Keratinocyte (primary cell): ENCODE measurements at regions not wholly inside any gene's neighbourhood (a gene's known extent, or its start where the extent isn't known, plus 50 kb on each side); places are given as distances from the start of the nearest gene placed in this dataset.

ENCODE experiments used
- DNase-seq: peaks from one replicate; pipeline ENCODE4 v3.0.0-alpha.2; 2011; ENCODE audit warnings: low read depth, missing footprints, low spot score
- FAIRE-seq: peaks from 2 replicates; lab custom pipeline; 2011; peaks lifted over from hg19 to GRCh38; lab: Jason Lieb, UNC
- H2AFZ ChIP-seq: 2 replicates; pipeline ENCODE4 v1.6.0; 2012; ENCODE audit warnings: low read length, control low read depth, inconsistent platforms; ENCODE audit not compliant: control insufficient read depth
- H3K27ac ChIP-seq: 2 replicates; pipeline ENCODE4 v1.5.1; 2011; ENCODE audit warnings: low read length; ENCODE audit not compliant: control insufficient read depth, insufficient read depth
- H3K27me3 ChIP-seq: 3 replicates; pipeline ENCODE4 v1.6.0; 2011; ENCODE audit warnings: low read length; ENCODE audit not compliant: control insufficient read depth, insufficient read depth; ENCODE audit errors: extremely low read depth
- H3K36me3 ChIP-seq, 2 experiments: 2 replicates in 1 of 2; 3 replicates in 1 of 2; pipeline ENCODE4 v1.5.1; 2011; ENCODE audit warnings: low read length in 2 of 2, mild to moderate bottlenecking in 1 of 2; ENCODE audit not compliant: control insufficient read depth in 2 of 2, insufficient read depth in 2 of 2; ENCODE audit errors: extremely low read depth in 1 of 2
- H3K4me1 ChIP-seq: 3 replicates; pipeline ENCODE4 v1.5.1; 2011; ENCODE audit warnings: low read length; ENCODE audit not compliant: control insufficient read depth, insufficient read depth; ENCODE audit errors: extremely low read depth
- H3K4me2 ChIP-seq: 3 replicates; pipeline ENCODE4 v1.6.0; 2011; ENCODE audit warnings: low read depth, low read length; ENCODE audit not compliant: control insufficient read depth, insufficient read depth; ENCODE audit errors: extremely low read depth
- H3K4me3 ChIP-seq, 3 experiments: fragments of 200-600 bp in 1 of 3; sonication (generic) in 1 of 3; 2 replicates in 2 of 3; 3 replicates in 1 of 3; pipeline ENCODE4 v1.5.1; 2011 to 2016; ENCODE audit warnings: low read length in 3 of 3, mild to moderate bottlenecking in 3 of 3, control low read depth in 2 of 3, inconsistent platforms in 1 of 3, low read depth in 1 of 3, mixed read lengths in 1 of 3, mixed run types in 1 of 3, moderate library complexity in 1 of 3; ENCODE audit not compliant: control insufficient read depth in 2 of 3, insufficient read depth in 2 of 3; ENCODE audit errors: extremely low read depth in 1 of 3
- H3K79me2 ChIP-seq: 2 replicates; pipeline ENCODE4 v1.6.0; 2012; ENCODE audit warnings: low read length; ENCODE audit not compliant: control insufficient read depth, insufficient read depth
- H3K9ac ChIP-seq: 3 replicates; pipeline ENCODE4 v1.6.0; 2011; ENCODE audit warnings: low read length; ENCODE audit not compliant: control insufficient read depth, insufficient read depth; ENCODE audit errors: extremely low read depth
- H3K9me1 ChIP-seq: 3 replicates; pipeline ENCODE4 v1.6.0; 2011; ENCODE audit warnings: low read length; ENCODE audit not compliant: control insufficient read depth, insufficient read depth; ENCODE audit errors: extremely low read depth
- H3K9me3 ChIP-seq: 2 replicates; pipeline ENCODE4 v1.5.1; 2012; ENCODE audit warnings: low read depth, low read length; ENCODE audit not compliant: control insufficient read depth
- H4K20me1 ChIP-seq: 3 replicates; pipeline ENCODE4 v1.6.0; 2011; ENCODE audit warnings: low read length; ENCODE audit not compliant: control insufficient read depth, insufficient read depth; ENCODE audit errors: extremely low read depth
- CTCF ChIP-seq, 3 experiments: IDR thresholded peaks in 1 of 3; conservative IDR thresholded peaks in 1 of 3; optimal IDR thresholded peaks in 1 of 3; 2 replicates in 2 of 3; 3 replicates in 1 of 3; pipeline versions ENCODE3 to v1.5.1; 2011; ENCODE audit warnings: low read length in 3 of 3, mild to moderate bottlenecking in 3 of 3, moderate library complexity in 2 of 3, control low read depth in 1 of 3, inconsistent platforms in 1 of 3; ENCODE audit not compliant: insufficient read depth in 2 of 3; ENCODE audit errors: extremely low read depth in 1 of 3
- EZH2 ChIP-seq: IDR thresholded peaks from one replicate; pipeline ENCODE4 v1.6.1; 2012; ENCODE audit warnings: inconsistent platforms, mild to moderate bottlenecking, low read length, moderate library complexity
- dilution Hi-C: fragments of 300-500 bp; cut with MboI; formaldehyde crosslinking; loops from one replicate; pipeline ENCODE4 v1.7.0; 2020; ENCODE audit warnings: low sequenced_read_pairs; ENCODE audit not compliant: extremely low pct_ligation_motif_present

GRCh38 chr1:80509965-80510522 lies 1290.7 kb upstream of the ADGRL2 start:
- no peak for DNase-seq
- FAIRE-seq: no peak
- no peaks in the 10 kb centered on the region for H3K79me2 ChIP-seq
- no peaks in the 10 kb centered on the region for H3K27me3 ChIP-seq
- TF ChIP-seq CTCF (optimal IDR thresholded peaks at IDR 0.05 in 1 of 3, IDR thresholded peaks at IDR 0.05 in 1 of 3, conservative IDR thresholded peaks at IDR 0.05 in 1 of 3; ENCODE audit: extremely low read depth in 1 of 3, insufficient read depth in 2 of 3, low read length in 3 of 3) (no peak), EZH2 (no peak)
- no peak overlapping the region for H3K27ac ChIP-seq
- no peaks in the 10 kb centered on the region for H3K36me3 ChIP-seq
- no peaks in the 10 kb centered on the region for H3K9me1 ChIP-seq
- H3K4me3 ChIP-seq: no peak overlapping the region
- no peaks in the 10 kb centered on the region for H4K20me1 ChIP-seq
- H3K9ac ChIP-seq: no peak overlapping the region
- no peaks in the 10 kb centered on the region for H3K4me1 ChIP-seq
- H2AFZ ChIP-seq: no peak overlapping the region
- H3K4me2 ChIP-seq: no peak overlapping the region
- H3K9me3 ChIP-seq: no peaks in the 10 kb centered on the region
- dilution Hi-C loops: no loop called here

- dilution Hi-C loops: no loop called here
- Histone ChIP-seq H3K36me3 (no peaks in the 10 kb centered on the region), H3K79me2 (no peaks in the 10 kb centered on the region), H4K20me1 (no peaks in the 10 kb centered on the region), H3K27me3 (no peaks in the 10 kb centered on the region), H3K27ac (no peak overlapping the region), H3K9me3 (no peaks in the 10 kb centered on the region), H2AFZ (no peak overlapping the region), H3K4me3 (no peak overlapping the region), H3K4me2 (no peak overlapping the region), H3K4me1 (no peaks in the 10 kb centered on the region), H3K9ac (no peak overlapping the region), H3K9me1 (no peaks in the 10 kb centered on the region)
- TF ChIP-seq CTCF (optimal IDR thresholded peaks at IDR 0.05 in 1 of 3, IDR thresholded peaks at IDR 0.05 in 1 of 3, conservative IDR thresholded peaks at IDR 0.05 in 1 of 3; ENCODE audit: extremely low read depth in 1 of 3, insufficient read depth in 2 of 3, low read length in 3 of 3): no peak
- TF ChIP-seq EZH2: no peak
- FAIRE-seq: no peak
- no peak for DNase-seq
Observed at GRCh38 chr1:80506216-80506615, 1294.5 kb upstream of the ADGRL2 start.
